GM12878 (cell line): ENCODE measurements at regions not wholly inside any gene's neighbourhood (a gene's known extent, or its start where the extent isn't known, plus 50 kb on each side); places are given as distances from the start of the nearest gene placed in this dataset.

Experiments used
- ATAC-seq: fragments of 200-7000 bp; cut with Tn5 transposase; 3 replicates; pipeline ENCODE4 v1.9.1; 2020; ENCODE audit warnings: mild to moderate bottlenecking, moderate library complexity
- BruUV-seq: library from RNA; stranded (reverse); fragments of 400-500 nt; replicated peaks from 2 replicates; lab custom pipeline; 2021; lab: Mats Ljungman, UMichigan
- CTCF ChIA-PET: fragments of 300-600 bp; sonication (Branson Sonifier 250); formaldehyde crosslinking; extraction: SDS; loops from one replicate; lab custom pipeline; 2021; ENCODE audit warnings: inconsistent platforms; lab: Yijun Ruan, JAX
- POLR2A ChIA-PET: fragments of 350-600 bp; formaldehyde crosslinking; extraction: SDS; loops from one replicate; lab custom pipeline; 2021; ENCODE audit warnings: inconsistent platforms; lab: Charles Lee
- RAD21 ChIA-PET: fragments of 300-600 bp; sonication (Branson Sonifier 250); formaldehyde crosslinking; loops from one replicate; lab custom pipeline; 2023; ENCODE audit warnings: antibody characterized with exemption; ENCODE audit not compliant: unreplicated experiment; lab: Charles Lee
- SMC1A ChIA-PET: fragments of 300-600 bp; sonication (Branson Sonifier 250); formaldehyde crosslinking; loops from one replicate; lab custom pipeline; 2023; ENCODE audit not compliant: unreplicated experiment, uncharacterized antibody; lab: Charles Lee
- DNase-seq: peaks from one replicate; pipeline ENCODE4 v3.0.0-alpha.2; 2011; ENCODE audit warnings: low read depth, low spot score
- FAIRE-seq: peaks from 3 replicates; lab custom pipeline; 2011; peaks lifted over from hg19 to GRCh38; lab: Jason Lieb, UNC
- H2AFZ ChIP-seq: 2 replicates; pipeline ENCODE4 v1.6.0; 2011; ENCODE audit warnings: low read depth, low read length, control low read depth; ENCODE audit not compliant: control insufficient read depth
- H3K27ac ChIP-seq: 2 replicates; pipeline ENCODE4 v1.5.1; 2011; ENCODE audit warnings: control low read depth; ENCODE audit not compliant: control insufficient read depth, insufficient read depth
- H3K27me3 ChIP-seq, 2 experiments: replicated peaks in 1 of 2; 2 replicates each; pipeline versions ENCODE4 v1.6.0 to v1.6.1; 2011; ENCODE audit warnings: low read length in 1 of 2; ENCODE audit not compliant: control insufficient read depth in 2 of 2, insufficient read depth in 2 of 2
- H3K36me3 ChIP-seq, 2 experiments: 2 replicates each; pipeline ENCODE4 v1.5.1; 2011; ENCODE audit warnings: low read length in 1 of 2; ENCODE audit not compliant: control insufficient read depth in 2 of 2, insufficient read depth in 2 of 2
- H3K4me1 ChIP-seq: 2 replicates; pipeline ENCODE4 v1.6.1; 2011; ENCODE audit warnings: mild to moderate bottlenecking, low read length, moderate library complexity, mixed read lengths; ENCODE audit not compliant: control insufficient read depth, insufficient read depth
- H3K4me2 ChIP-seq: 2 replicates; pipeline ENCODE4 v1.6.0; 2011; ENCODE audit warnings: control low read depth; ENCODE audit not compliant: control insufficient read depth, insufficient read depth
- H3K4me3 ChIP-seq: fragments of 200-600 bp; sonication (generic); 2 replicates; pipeline ENCODE4 v1.5.1; 2016
- H3K79me2 ChIP-seq: 2 replicates; pipeline ENCODE4 v1.6.0; 2011; ENCODE audit warnings: low read length; ENCODE audit not compliant: control insufficient read depth, insufficient read depth
- H3K9ac ChIP-seq: 2 replicates; pipeline ENCODE4 v1.8.0; 2011; ENCODE audit warnings: low read length, control low read depth, mixed read lengths; ENCODE audit not compliant: control insufficient read depth, insufficient read depth
- H3K9me3 ChIP-seq: replicated peaks from 3 replicates; pipeline ENCODE4 v1.5.1; 2011; ENCODE audit warnings: mild to moderate bottlenecking, low read length; ENCODE audit not compliant: control insufficient read depth, insufficient read depth
- H4K20me1 ChIP-seq: 2 replicates; pipeline ENCODE4 v1.6.0; 2011; ENCODE audit not compliant: control insufficient read depth, insufficient read depth
- BRCA1 ChIP-seq: IDR thresholded peaks from 2 replicates; pipeline ENCODE4 v1.6.1; 2011; ENCODE audit warnings: low read depth, low read length, improper control_type of control experiment
- FOS ChIP-seq: IDR thresholded peaks from 3 replicates; pipeline ENCODE4 v1.6.1; 2011; ENCODE audit warnings: borderline replicate concordance; ENCODE audit not compliant: insufficient read length; ENCODE audit errors: extremely low read depth
- MEF2B ChIP-seq: fragments of 450-650 bp; IDR thresholded peaks from 2 replicates; pipeline ENCODE4 v1.6.1; 2018; ENCODE audit warnings: mild to moderate bottlenecking, moderate library complexity; ENCODE audit not compliant: partially characterized antibody, poor library complexity, severe bottlenecking
- RAD21 ChIP-seq: IDR thresholded peaks from 2 replicates; pipeline ENCODE4 v1.6.1; 2011; ENCODE audit warnings: mild to moderate bottlenecking, low read depth, low read length, moderate library complexity; ENCODE audit not compliant: insufficient read depth
- RELA ChIP-seq: fragments of 450-650 bp; IDR thresholded peaks from 2 replicates; pipeline ENCODE4 v1.8.0; 2014; ENCODE audit warnings: borderline replicate concordance; ENCODE audit not compliant: partially characterized antibody
- ZBED1 ChIP-seq: IDR thresholded peaks from 2 replicates; pipeline ENCODE4 v1.6.1; 2016; ENCODE audit warnings: borderline replicate concordance
- ZNF274 ChIP-seq: IDR thresholded peaks from one replicate; pipeline ENCODE4 v1.8.0; 2011; ENCODE audit not compliant: insufficient read length, insufficient read depth
- WGBS: methylation state at CpG from one replicate; pipeline ENCODE4 v1.1.6; 2016; ENCODE audit warnings: low lambda C conversion rate; ENCODE audit not compliant: insufficient replicate concordance, insufficient coverage; ENCODE audit errors: missing lambda C conversion rate; 5-methylcytosine and 5-hydroxymethylcytosine counted together
- in situ Hi-C: fragments of 300-500 bp; cut with MboI; formaldehyde crosslinking; loops from 9 replicates; pipeline ENCODE4 v1.14.3; 2018; ENCODE audit warnings: mixed read lengths
- intact Hi-C: fragments of 100-400 bp; cut with micrococcal nuclease; formaldehyde crosslinking; loops from one replicate; pipeline ENCODE4 v1.14.2; 2022; ENCODE audit not compliant: unreplicated experiment
- TF ChIP-seq, protein P1 (sequence below): IDR thresholded peaks from 2 replicates; pipeline ENCODE4 v1.6.1; 2011; ENCODE audit warnings: low read depth, low read length, improper control_type of control experiment, borderline replicate concordance
- TF ChIP-seq, protein P2 (sequence below): fragments of 450-650 bp; IDR thresholded peaks from 2 replicates; pipeline ENCODE4 v1.6.1; 2017; ENCODE audit warnings: antibody characterized with exemption, mild to moderate bottlenecking, moderate library complexity

DNA sequence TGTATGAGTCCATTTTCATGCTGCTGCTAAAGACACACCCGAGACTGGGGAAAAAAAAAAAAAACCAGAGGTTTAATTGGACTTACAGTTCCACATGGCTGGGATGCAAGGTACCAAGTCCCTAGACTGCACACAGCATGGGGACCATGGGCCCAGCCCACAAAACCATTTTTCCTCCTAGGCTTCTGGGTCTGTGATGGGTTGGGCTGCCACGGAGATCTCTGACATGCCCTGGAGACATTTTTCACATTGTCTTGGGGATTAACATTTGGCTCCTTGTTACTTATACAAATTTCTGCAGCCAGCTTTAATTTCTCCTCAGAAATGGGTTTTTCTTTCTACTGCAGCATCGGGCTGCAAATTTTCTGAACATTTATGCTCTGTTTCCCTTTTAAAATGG is 340.3 kb upstream of the NUDT12 start:
- in situ Hi-C loops, result no loop called here
- no peaks in the 10 kb centered on the region for H3K36me3 ChIP-seq
- DNase-seq, result no peak
- FAIRE-seq, result no peak
- ChIA-PET CTCF (no interaction called here), POLR2A (no interaction called here), SMC1A (interaction anchor here (1.0 kb wide), 1 partner anchor 16 kb away, joined by 3 read pairs; no protein-coding TSS in a partner anchor), RAD21 (interaction anchor here (0.7 kb wide), 1 partner anchor 14 kb away, joined by 3 read pairs; no protein-coding TSS in a partner anchor)
- no peak overlapping the region for H3K4me2 ChIP-seq
- H3K4me3 ChIP-seq, result no peak overlapping the region
- intact Hi-C loops, result no loop called here
- no peak overlapping the region for H3K27ac ChIP-seq
- no peaks in the 10 kb centered on the region for H3K4me1 ChIP-seq
- ATAC-seq, result no peak; the same call in 1 of the 3 replicates
- BruUV-seq, result no TSS peak
- no peak overlapping the region for H3K9ac ChIP-seq
- WGBS, result 23% methylated on average over 3 of the region's 3 CpGs
- TF ChIP-seq RAD21, result no peak
- no peak for TF ChIP-seq RELA
- TF ChIP-seq, protein P1, sequence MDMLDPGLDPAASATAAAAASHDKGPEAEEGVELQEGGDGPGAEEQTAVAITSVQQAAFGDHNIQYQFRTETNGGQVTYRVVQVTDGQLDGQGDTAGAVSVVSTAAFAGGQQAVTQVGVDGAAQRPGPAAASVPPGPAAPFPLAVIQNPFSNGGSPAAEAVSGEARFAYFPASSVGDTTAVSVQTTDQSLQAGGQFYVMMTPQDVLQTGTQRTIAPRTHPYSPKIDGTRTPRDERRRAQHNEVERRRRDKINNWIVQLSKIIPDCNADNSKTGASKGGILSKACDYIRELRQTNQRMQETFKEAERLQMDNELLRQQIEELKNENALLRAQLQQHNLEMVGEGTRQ, result no peak
- no peak for TF ChIP-seq MEF2B
- TF ChIP-seq ZNF274, result no peak
- no peak for TF ChIP-seq BRCA1
- no peak for TF ChIP-seq ZBED1
- TF ChIP-seq, protein P2, sequence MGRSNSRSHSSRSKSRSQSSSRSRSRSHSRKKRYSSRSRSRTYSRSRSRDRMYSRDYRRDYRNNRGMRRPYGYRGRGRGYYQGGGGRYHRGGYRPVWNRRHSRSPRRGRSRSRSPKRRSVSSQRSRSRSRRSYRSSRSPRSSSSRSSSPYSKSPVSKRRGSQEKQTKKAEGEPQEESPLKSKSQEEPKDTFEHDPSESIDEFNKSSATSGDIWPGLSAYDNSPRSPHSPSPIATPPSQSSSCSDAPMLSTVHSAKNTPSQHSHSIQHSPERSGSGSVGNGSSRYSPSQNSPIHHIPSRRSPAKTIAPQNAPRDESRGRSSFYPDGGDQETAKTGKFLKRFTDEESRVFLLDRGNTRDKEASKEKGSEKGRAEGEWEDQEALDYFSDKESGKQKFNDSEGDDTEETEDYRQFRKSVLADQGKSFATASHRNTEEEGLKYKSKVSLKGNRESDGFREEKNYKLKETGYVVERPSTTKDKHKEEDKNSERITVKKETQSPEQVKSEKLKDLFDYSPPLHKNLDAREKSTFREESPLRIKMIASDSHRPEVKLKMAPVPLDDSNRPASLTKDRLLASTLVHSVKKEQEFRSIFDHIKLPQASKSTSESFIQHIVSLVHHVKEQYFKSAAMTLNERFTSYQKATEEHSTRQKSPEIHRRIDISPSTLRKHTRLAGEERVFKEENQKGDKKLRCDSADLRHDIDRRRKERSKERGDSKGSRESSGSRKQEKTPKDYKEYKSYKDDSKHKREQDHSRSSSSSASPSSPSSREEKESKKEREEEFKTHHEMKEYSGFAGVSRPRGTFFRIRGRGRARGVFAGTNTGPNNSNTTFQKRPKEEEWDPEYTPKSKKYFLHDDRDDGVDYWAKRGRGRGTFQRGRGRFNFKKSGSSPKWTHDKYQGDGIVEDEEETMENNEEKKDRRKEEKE, result no peak
- no peak for TF ChIP-seq FOS
- no peak overlapping the region for H2AFZ ChIP-seq
- H4K20me1 ChIP-seq, result no peaks in the 10 kb centered on the region
- H3K9me3 ChIP-seq, result no peaks in the 10 kb centered on the region
- no peaks in the 10 kb centered on the region for H3K79me2 ChIP-seq
- no peaks in the 10 kb centered on the region for H3K27me3 ChIP-seq
